ENCODE measurements at regions not wholly inside any gene's neighbourhood (a gene's known extent, or its start where the extent isn't known, plus 50 kb on each side); places are given as distances from the start of the nearest gene placed in this dataset.

DNA sequence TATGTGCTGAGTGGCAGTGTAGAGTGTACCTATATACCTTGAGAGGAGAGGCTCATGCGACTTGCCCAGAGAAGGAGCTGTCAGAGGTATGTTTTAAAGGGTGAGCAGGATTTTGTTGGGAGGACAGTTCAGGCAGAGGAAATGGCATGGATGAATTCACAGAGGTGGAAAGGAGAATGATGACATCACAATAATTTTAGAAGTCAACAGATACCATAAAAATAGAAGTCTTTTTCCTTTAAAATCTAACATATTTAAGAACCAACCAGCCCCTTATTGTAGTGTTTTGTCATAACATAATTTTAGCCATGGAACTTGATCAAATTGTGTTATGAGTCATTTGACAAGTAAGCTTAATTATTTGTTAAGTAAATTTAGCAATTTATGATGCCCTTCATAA is 538.1 kb upstream of the GYPC start:
- no peak overlapping the region for H3K18ac ChIP-seq (ENCODE audit: low read depth, low read length)
- H4K5ac ChIP-seq (ENCODE audit: low read depth, low read length) = no peak overlapping the region
- no peak overlapping the region for H3K23ac ChIP-seq (ENCODE audit: low read depth, low read length)
- no peaks in the 10 kb centered on the region for H3K36me3 ChIP-seq (ENCODE audit: control insufficient read depth, insufficient read depth, low read length)
- no peak overlapping the region for H4K91ac ChIP-seq (ENCODE audit: insufficient read depth, low read depth, low read length)
- no peak overlapping the region for H2BK20ac ChIP-seq (ENCODE audit: low read depth, low read length)
- H3K9me3 ChIP-seq (ENCODE audit: control insufficient read depth, insufficient read depth, low read length) = peaks cover 6% of the 10 kb centered on the region
- no peak overlapping the region for H2BK5ac ChIP-seq (ENCODE audit: low read depth, low read length, poor library complexity, severe bottlenecking)
- H2AK5ac ChIP-seq (ENCODE audit: low read depth, low read length) = no peak overlapping the region
- no peak overlapping the region for H3K4ac ChIP-seq (ENCODE audit: low read depth, low read length)
- H3K4me1 ChIP-seq (ENCODE audit: control insufficient read depth, insufficient read depth, low read length) = no peaks in the 10 kb centered on the region
- H2AK9ac ChIP-seq (replicated peaks; ENCODE audit: low read depth, low read length, poor library complexity) = no peak overlapping the region
- H3K9me1 ChIP-seq (ENCODE audit: insufficient read depth, low read length) = no peaks in the 10 kb centered on the region
- no peak overlapping the region for H3K4me2 ChIP-seq (ENCODE audit: low read depth, low read length)
- no peak overlapping the region for H4K8ac ChIP-seq (ENCODE audit: low read depth in 2 of 2, low read length in 2 of 2)
- ATAC-seq (ENCODE audit: low read depth) (no peak), DNase-seq (no peak)
- H2BK120ac ChIP-seq (ENCODE audit: low read depth, low read length) = no peak overlapping the region
- H3K27ac ChIP-seq (ENCODE audit: insufficient read depth, low read length) = no peak overlapping the region
- no peak overlapping the region for H2AFZ ChIP-seq (replicated peaks; ENCODE audit: low read length, poor library complexity)
- in situ Hi-C loops (cut with MboI; ENCODE audit: low sequenced_read_pairs) (no loop called here), intact Hi-C loops (cut with micrococcal nuclease) (no loop called here), dilution Hi-C loops (cut with HindIII; ENCODE audit: low sequenced_read_pairs, unreplicated experiment) (no loop called here)
- H3K56ac ChIP-seq (ENCODE audit: extremely low read depth, insufficient read depth, low read length) = no peak overlapping the region
- H3K4me3 ChIP-seq (ENCODE audit: insufficient read depth, low read depth, low read length) = no peak overlapping the region
- no peak overlapping the region for H2BK15ac ChIP-seq (ENCODE audit: low read depth, low read length)
- no CpG with 5 or more reads among the region's 1 CpG for WGBS, 2 experiments (ENCODE audit: extremely low coverage in 2 of 2, insufficient read length in 1 of 2)
- H3K79me1 ChIP-seq (ENCODE audit: low read depth in 1 of 2, low read length in 2 of 2) = no peaks in the 10 kb centered on the region
- ChIA-PET POLR2A (ENCODE audit: unreplicated experiment) (no interaction called here), CTCF (no interaction called here)
- no peak overlapping the region for H3K9ac ChIP-seq (ENCODE audit: low read depth, low read length)
- TF ChIP-seq RAD21 (IDR thresholded peaks at IDR 0.05; ENCODE audit: low read length) (no peak), CEBPB (IDR thresholded peaks at IDR 0.05; ENCODE audit: low read depth, low read length) (no peak), CHD1 (IDR thresholded peaks at IDR 0.05; ENCODE audit: low read depth, low read length) (no peak), MXI1 (IDR thresholded peaks at IDR 0.05; ENCODE audit: borderline replicate concordance, low read depth, low read length) (no peak), BHLHE40 (IDR thresholded peaks at IDR 0.05; ENCODE audit: low read depth, low read length) (no peak), FOS (IDR thresholded peaks at IDR 0.05; ENCODE audit: low read depth, low read length) (no peak), MAZ (IDR thresholded peaks at IDR 0.05; ENCODE audit: borderline replicate concordance, low read depth, low read length) (no peak), RCOR1 (IDR thresholded peaks at IDR 0.05; ENCODE audit: insufficient replicate concordance, low read length) (no peak), SMC3 (IDR thresholded peaks at IDR 0.05; ENCODE audit: low read depth, low read length) (no peak), MAFK (IDR thresholded peaks at IDR 0.05; ENCODE audit: low read depth, low read length) (no peak), RFX5 (IDR thresholded peaks at IDR 0.05; ENCODE audit: low read depth, low read length) (no peak), POLR2A (IDR thresholded peaks at IDR 0.05; ENCODE audit: low read depth, low read length) (no peak), NFE2L2 (IDR thresholded peaks at IDR 0.05; ENCODE audit: low read depth, low read length) (no peak)
- TF ChIP-seq, protein P1, sequence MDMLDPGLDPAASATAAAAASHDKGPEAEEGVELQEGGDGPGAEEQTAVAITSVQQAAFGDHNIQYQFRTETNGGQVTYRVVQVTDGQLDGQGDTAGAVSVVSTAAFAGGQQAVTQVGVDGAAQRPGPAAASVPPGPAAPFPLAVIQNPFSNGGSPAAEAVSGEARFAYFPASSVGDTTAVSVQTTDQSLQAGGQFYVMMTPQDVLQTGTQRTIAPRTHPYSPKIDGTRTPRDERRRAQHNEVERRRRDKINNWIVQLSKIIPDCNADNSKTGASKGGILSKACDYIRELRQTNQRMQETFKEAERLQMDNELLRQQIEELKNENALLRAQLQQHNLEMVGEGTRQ (IDR thresholded peaks at IDR 0.05; ENCODE audit: low read depth, low read length) = no peak
- TF ChIP-seq, protein P2, sequence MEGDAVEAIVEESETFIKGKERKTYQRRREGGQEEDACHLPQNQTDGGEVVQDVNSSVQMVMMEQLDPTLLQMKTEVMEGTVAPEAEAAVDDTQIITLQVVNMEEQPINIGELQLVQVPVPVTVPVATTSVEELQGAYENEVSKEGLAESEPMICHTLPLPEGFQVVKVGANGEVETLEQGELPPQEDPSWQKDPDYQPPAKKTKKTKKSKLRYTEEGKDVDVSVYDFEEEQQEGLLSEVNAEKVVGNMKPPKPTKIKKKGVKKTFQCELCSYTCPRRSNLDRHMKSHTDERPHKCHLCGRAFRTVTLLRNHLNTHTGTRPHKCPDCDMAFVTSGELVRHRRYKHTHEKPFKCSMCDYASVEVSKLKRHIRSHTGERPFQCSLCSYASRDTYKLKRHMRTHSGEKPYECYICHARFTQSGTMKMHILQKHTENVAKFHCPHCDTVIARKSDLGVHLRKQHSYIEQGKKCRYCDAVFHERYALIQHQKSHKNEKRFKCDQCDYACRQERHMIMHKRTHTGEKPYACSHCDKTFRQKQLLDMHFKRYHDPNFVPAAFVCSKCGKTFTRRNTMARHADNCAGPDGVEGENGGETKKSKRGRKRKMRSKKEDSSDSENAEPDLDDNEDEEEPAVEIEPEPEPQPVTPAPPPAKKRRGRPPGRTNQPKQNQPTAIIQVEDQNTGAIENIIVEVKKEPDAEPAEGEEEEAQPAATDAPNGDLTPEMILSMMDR (conservative IDR thresholded peaks at IDR 0.05; ENCODE audit: low read depth, low read length) = no peak
- TF ChIP-seq, protein P3, sequence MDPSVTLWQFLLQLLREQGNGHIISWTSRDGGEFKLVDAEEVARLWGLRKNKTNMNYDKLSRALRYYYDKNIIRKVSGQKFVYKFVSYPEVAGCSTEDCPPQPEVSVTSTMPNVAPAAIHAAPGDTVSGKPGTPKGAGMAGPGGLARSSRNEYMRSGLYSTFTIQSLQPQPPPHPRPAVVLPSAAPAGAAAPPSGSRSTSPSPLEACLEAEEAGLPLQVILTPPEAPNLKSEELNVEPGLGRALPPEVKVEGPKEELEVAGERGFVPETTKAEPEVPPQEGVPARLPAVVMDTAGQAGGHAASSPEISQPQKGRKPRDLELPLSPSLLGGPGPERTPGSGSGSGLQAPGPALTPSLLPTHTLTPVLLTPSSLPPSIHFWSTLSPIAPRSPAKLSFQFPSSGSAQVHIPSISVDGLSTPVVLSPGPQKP (IDR thresholded peaks at IDR 0.05; ENCODE audit: borderline replicate concordance, low read depth, low read length) = no peak
- no TSS peak for BruUV-seq (replicated peaks)
- no peaks in the 10 kb centered on the region for H4K20me1 ChIP-seq (ENCODE audit: insufficient read depth, low read length)
- no peak overlapping the region for H3K14ac ChIP-seq (replicated peaks; ENCODE audit: low read depth, low read length)
- H3K27me3 ChIP-seq (ENCODE audit: control insufficient read depth, insufficient read depth, low read length) = no peaks in the 10 kb centered on the region

Measured in IMR-90 (cell line).